CD14-positive monocyte (primary cell): ENCODE measurements at regions not wholly inside any gene's neighbourhood (a gene's known extent, or its start where the extent isn't known, plus 50 kb on each side); places are given as distances from the start of the nearest gene placed in this dataset.

Experiments used
- DNase-seq, 3 donors: peaks; one replicate each; pipeline ENCODE4 v3.0.0-alpha.2; 2011 to 2022
- H2AFZ ChIP-seq: 2 replicates; pipeline ENCODE4 v1.6.0; 2012; ENCODE audit warnings: mild to moderate bottlenecking, low read depth, low read length, inconsistent platforms; ENCODE audit not compliant: insufficient read depth, poor library complexity, severe bottlenecking
- H3K27ac ChIP-seq, 2 donors: 1 replicate in 1 of 2; 2 replicates in 1 of 2; pipeline ENCODE4 v1.5.1; 2012 to 2013; ENCODE audit warnings: low read length in 2 of 2, control low read depth in 1 of 2, inconsistent platforms in 1 of 2, low read depth in 1 of 2, mild to moderate bottlenecking in 1 of 2
- H3K27me3 ChIP-seq, 2 donors: one replicate each; pipeline versions ENCODE4 v1.6.0 to v1.6.1; 2011 to 2013; ENCODE audit warnings: low read length in 2 of 2; ENCODE audit not compliant: control insufficient read depth in 2 of 2, insufficient read depth in 2 of 2
- H3K36me3 ChIP-seq, 2 donors: replicated peaks in 1 of 2; 1 replicate in 1 of 2; 2 replicates in 1 of 2; pipeline versions ENCODE4 v1.5.1 to v1.6.1; 2012 to 2013; ENCODE audit warnings: low read length in 2 of 2, control low read depth in 1 of 2, inconsistent platforms in 1 of 2, mild to moderate bottlenecking in 1 of 2; ENCODE audit not compliant: insufficient read depth in 2 of 2, control insufficient read depth in 1 of 2
- H3K4me1 ChIP-seq, 2 donors: 1 replicate in 1 of 2; 2 replicates in 1 of 2; pipeline versions ENCODE4 v1.5.1 to v1.6.1; 2012 to 2013; ENCODE audit warnings: low read length in 2 of 2, control low read depth in 1 of 2, inconsistent platforms in 1 of 2, mild to moderate bottlenecking in 1 of 2, moderate library complexity in 1 of 2; ENCODE audit not compliant: insufficient read depth in 2 of 2, control insufficient read depth in 1 of 2
- H3K4me2 ChIP-seq: replicated peaks from 2 replicates; pipeline ENCODE3; 2012; ENCODE audit warnings: low read length, moderate library complexity, mild to moderate bottlenecking; ENCODE audit not compliant: poor library complexity, severe bottlenecking; ENCODE audit errors: extremely low read depth
- H3K4me3 ChIP-seq, 3 experiments: fragments of 200-600 bp in 1 of 3; sonication (generic) in 1 of 3; replicated peaks in 1 of 3; 1 replicate in 2 of 3; 2 replicates in 1 of 3; pipeline ENCODE4 v1.5.1; 2011 to 2013; ENCODE audit warnings: low read length in 3 of 3, mild to moderate bottlenecking in 3 of 3, control low read depth in 2 of 3, low read depth in 2 of 3, inconsistent platforms in 1 of 3, moderate library complexity in 1 of 3
- H3K79me2 ChIP-seq: 2 replicates; pipeline ENCODE4 v1.6.0; 2012; ENCODE audit warnings: mild to moderate bottlenecking, control low read depth, inconsistent platforms, low read length, moderate library complexity; ENCODE audit not compliant: insufficient read depth
- H3K9ac ChIP-seq: 2 replicates; pipeline ENCODE4 v1.6.0; 2017; ENCODE audit warnings: low read length, mild to moderate bottlenecking; ENCODE audit not compliant: insufficient read depth, poor library complexity, severe bottlenecking
- H3K9me3 ChIP-seq, 2 donors: replicated peaks in 1 of 2; 1 replicate in 1 of 2; 2 replicates in 1 of 2; pipeline versions ENCODE4 v1.5.1 to v1.6.1; 2012 to 2013; ENCODE audit warnings: low read length in 2 of 2, control low read depth in 1 of 2; ENCODE audit not compliant: control insufficient read depth in 1 of 2, insufficient read depth in 1 of 2
- H4K20me1 ChIP-seq: 2 replicates; pipeline ENCODE4 v1.6.0; 2012; ENCODE audit warnings: mild to moderate bottlenecking, low read length, control low read depth, moderate library complexity; ENCODE audit not compliant: insufficient read depth
- H3K27ac Mint-ChIP-seq, 7 donors: one replicate each; pipeline ENCODE4 v1.8.0; 2020; ENCODE audit warnings: mild to moderate bottlenecking in 7 of 7, mixed read lengths in 7 of 7, moderate library complexity in 6 of 7, inconsistent platforms in 2 of 7
- H3K27me3 Mint-ChIP-seq, 3 donors: one replicate each; pipeline ENCODE4 v1.8.0; 2021 to 2022; ENCODE audit warnings: low read depth in 3 of 3, mild to moderate bottlenecking in 3 of 3, mixed read lengths in 3 of 3, moderate library complexity in 3 of 3, inconsistent platforms in 1 of 3
- H3K36me3 Mint-ChIP-seq, 2 donors: one replicate each; pipeline ENCODE4 v1.8.0; 2020; ENCODE audit warnings: mixed read lengths in 2 of 2, inconsistent platforms in 1 of 2, mild to moderate bottlenecking in 1 of 2
- H3K4me1 Mint-ChIP-seq: one replicate; pipeline ENCODE4 v1.8.0; 2020; ENCODE audit warnings: mild to moderate bottlenecking, mixed read lengths
- H3K4me3 Mint-ChIP-seq, 2 donors: one replicate each; pipeline ENCODE4 v1.8.0; 2020; ENCODE audit warnings: mild to moderate bottlenecking in 2 of 2, mixed read lengths in 2 of 2, moderate library complexity in 1 of 2
- H3K9me3 Mint-ChIP-seq, 7 donors: one replicate each; pipeline ENCODE4 v1.8.0; 2020 to 2022; ENCODE audit warnings: mixed read lengths in 7 of 7, mild to moderate bottlenecking in 6 of 7, moderate library complexity in 6 of 7, inconsistent platforms in 2 of 7
- CTCF ChIP-seq: fragments of 200-600 bp; IDR thresholded peaks from one replicate; pipeline ENCODE4 v1.8.0; 2022; ENCODE audit warnings: antibody characterized with exemption, mild to moderate bottlenecking
- WGBS: methylation state at CpG from one replicate; pipeline ENCODE4 v1.1.5; 2013; ENCODE audit warnings: missing lambda C conversion rate; ENCODE audit not compliant: insufficient coverage; 5-methylcytosine and 5-hydroxymethylcytosine counted together
- intact Hi-C, 2 donors: fragments of 100-400 bp; cut with micrococcal nuclease; formaldehyde crosslinking; loops; one replicate each; pipeline versions ENCODE4 v1.15.0 to v1.15.1; 2023

GRCh38 chr4:127251423-127251822, 381.3 kb upstream of the INTU start:
- TF ChIP-seq CTCF: no peak
- H3K9ac ChIP-seq: no peak overlapping the region
- Mint-ChIP-seq H3K4me1 (no peaks in the 10 kb centered on the region), H3K27me3 (no peaks in the 10 kb centered on the region), H3K4me3 (no peak overlapping the region), H3K27ac (no peak overlapping the region), H3K9me3 (peaks cover 0 to 7% (median 4%) of the 10 kb centered on the region in 7 donors), H3K36me3 (no peaks in the 10 kb centered on the region)
- H3K27me3 ChIP-seq: no peaks in the 10 kb centered on the region
- H3K4me3 ChIP-seq: no peak overlapping the region
- H3K4me2 ChIP-seq: no peak overlapping the region
- DNase-seq: no peak
- H3K79me2 ChIP-seq: no peaks in the 10 kb centered on the region
- no peaks in the 10 kb centered on the region for H3K36me3 ChIP-seq
- intact Hi-C loops: no loop called here
- H3K4me1 ChIP-seq: no peaks in the 10 kb centered on the region
- H3K9me3 ChIP-seq: peaks cover 0 to 5% of the 10 kb centered on the region in 2 donors
- no peak overlapping the region for H2AFZ ChIP-seq
- no peaks in the 10 kb centered on the region for H4K20me1 ChIP-seq
- no peak overlapping the region for H3K27ac ChIP-seq

GRCh38 chr4:127256500-127256899, 376.3 kb upstream of the INTU start:
- intact Hi-C loops: no loop called here
- 100% methylated on average over 1 of the region's 4 CpGs for WGBS
- no peaks in the 10 kb centered on the region for H3K79me2 ChIP-seq
- Mint-ChIP-seq H3K4me1 (no peaks in the 10 kb centered on the region), H3K27ac (no peak overlapping the region), H3K27me3 (no peaks in the 10 kb centered on the region), H3K9me3 (peaks cover 2 to 6% (median 5%) of the 10 kb centered on the region in 7 donors), H3K36me3 (no peaks in the 10 kb centered on the region), H3K4me3 (no peak overlapping the region)
- H3K36me3 ChIP-seq: no peaks in the 10 kb centered on the region
- H3K9me3 ChIP-seq: no peaks in the 10 kb centered on the region
- H3K4me3 ChIP-seq: no peak overlapping the region
- H3K27ac ChIP-seq: no peak overlapping the region
- TF ChIP-seq CTCF: no peak
- H4K20me1 ChIP-seq: no peaks in the 10 kb centered on the region
- H2AFZ ChIP-seq: no peak overlapping the region
- no peak overlapping the region for H3K4me2 ChIP-seq
- H3K27me3 ChIP-seq: no peaks in the 10 kb centered on the region
- no peak for DNase-seq
- H3K9ac ChIP-seq: no peak overlapping the region
- H3K4me1 ChIP-seq: no peaks in the 10 kb centered on the region
